BE2C (cell line): ENCODE measurements at regions not wholly inside any gene's neighbourhood (a gene's known extent, or its start where the extent isn't known, plus 50 kb on each side); places are given as distances from the start of the nearest gene placed in this dataset.

Source experiments
- DNase-seq: peaks from one replicate; pipeline ENCODE4 v3.0.0-alpha.2; 2020
- H3K27me3 ChIP-seq: fragments of 250-450 bp; sonication (Bioruptor Pico); 2 replicates; pipeline ENCODE4 v1.5.1; 2020; ENCODE audit warnings: mild to moderate bottlenecking
- H3K36me3 ChIP-seq: fragments of 250-450 bp; sonication (Bioruptor Pico); 2 replicates; pipeline ENCODE4 v1.5.1; 2020; ENCODE audit warnings: mild to moderate bottlenecking
- H3K4me1 ChIP-seq: fragments of 250-450 bp; sonication (Bioruptor Pico); 2 replicates; pipeline ENCODE4 v1.5.1; 2020
- H3K4me3 ChIP-seq: 2 replicates; pipeline ENCODE4 v1.5.1; 2011; ENCODE audit warnings: low read depth, low read length
- H3K9me3 ChIP-seq: fragments of 250-450 bp; sonication (Bioruptor Pico); 2 replicates; pipeline ENCODE4 v1.5.1; 2020
- TF ChIP-seq, protein P1 (sequence below): IDR thresholded peaks from 2 replicates; pipeline ENCODE4 v1.5.1; 2012; ENCODE audit warnings: mild to moderate bottlenecking, low read depth, low read length

GRCh38 chr2:74740395-74740740, 86.3 kb downstream of the SEMA4F start:
- TF ChIP-seq, protein P1, sequence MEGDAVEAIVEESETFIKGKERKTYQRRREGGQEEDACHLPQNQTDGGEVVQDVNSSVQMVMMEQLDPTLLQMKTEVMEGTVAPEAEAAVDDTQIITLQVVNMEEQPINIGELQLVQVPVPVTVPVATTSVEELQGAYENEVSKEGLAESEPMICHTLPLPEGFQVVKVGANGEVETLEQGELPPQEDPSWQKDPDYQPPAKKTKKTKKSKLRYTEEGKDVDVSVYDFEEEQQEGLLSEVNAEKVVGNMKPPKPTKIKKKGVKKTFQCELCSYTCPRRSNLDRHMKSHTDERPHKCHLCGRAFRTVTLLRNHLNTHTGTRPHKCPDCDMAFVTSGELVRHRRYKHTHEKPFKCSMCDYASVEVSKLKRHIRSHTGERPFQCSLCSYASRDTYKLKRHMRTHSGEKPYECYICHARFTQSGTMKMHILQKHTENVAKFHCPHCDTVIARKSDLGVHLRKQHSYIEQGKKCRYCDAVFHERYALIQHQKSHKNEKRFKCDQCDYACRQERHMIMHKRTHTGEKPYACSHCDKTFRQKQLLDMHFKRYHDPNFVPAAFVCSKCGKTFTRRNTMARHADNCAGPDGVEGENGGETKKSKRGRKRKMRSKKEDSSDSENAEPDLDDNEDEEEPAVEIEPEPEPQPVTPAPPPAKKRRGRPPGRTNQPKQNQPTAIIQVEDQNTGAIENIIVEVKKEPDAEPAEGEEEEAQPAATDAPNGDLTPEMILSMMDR = no peak
- Histone ChIP-seq H3K4me3 (no peak overlapping the region), H3K4me1 (peaks cover 12% of the 10 kb centered on the region)

DNA sequence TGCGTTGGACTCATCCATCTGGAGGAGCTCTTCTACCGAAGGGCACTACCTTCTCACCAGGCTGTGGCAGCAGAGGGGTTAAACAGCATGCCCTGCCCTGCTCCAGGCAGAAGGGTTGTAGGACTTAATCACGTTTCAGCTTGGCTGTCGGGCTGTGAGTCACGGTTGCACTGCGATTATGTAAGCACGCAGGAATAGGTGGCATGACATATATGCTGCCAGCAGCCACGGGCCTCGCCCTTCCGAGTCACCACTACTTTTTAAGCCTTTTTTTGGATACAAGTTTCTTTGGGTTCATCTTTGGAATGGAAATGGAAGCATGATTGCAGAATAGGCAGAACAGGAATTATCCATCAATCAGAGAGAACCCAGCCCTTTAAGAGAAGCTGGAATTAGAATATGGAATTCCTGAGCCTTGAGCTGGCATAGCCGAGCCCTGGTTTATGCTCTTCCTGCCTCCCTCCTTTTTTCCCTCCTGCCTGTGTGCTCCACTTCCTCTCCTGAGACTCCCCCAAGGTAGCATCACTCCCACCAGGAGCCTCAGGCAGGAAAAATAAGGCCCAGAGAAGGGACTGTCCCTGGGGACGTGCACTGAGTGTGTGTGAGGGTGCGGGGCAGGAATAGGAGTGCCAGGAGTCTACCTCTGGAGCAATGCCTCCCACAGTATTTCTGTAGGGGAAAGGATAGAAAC, 86.8 kb downstream of the SEMA4F start:
- Histone ChIP-seq H3K4me1 (peaks cover 12% of the 10 kb centered on the region), H3K4me3 (no peak overlapping the region), H3K36me3 (no peaks in the 10 kb centered on the region), H3K27me3 (no peaks in the 10 kb centered on the region), H3K9me3 (no peaks in the 10 kb centered on the region)
- TF ChIP-seq, protein P1 = no peak
- DNase-seq = peak; percentile 50

More at GRCh38 chr2:74740395-74740740, 86.3 kb downstream of the SEMA4F start:
- H3K9me3 ChIP-seq = no peaks in the 10 kb centered on the region
- no peaks in the 10 kb centered on the region for H3K36me3 ChIP-seq
- no peak for DNase-seq
- no peaks in the 10 kb centered on the region for H3K27me3 ChIP-seq

DNA sequence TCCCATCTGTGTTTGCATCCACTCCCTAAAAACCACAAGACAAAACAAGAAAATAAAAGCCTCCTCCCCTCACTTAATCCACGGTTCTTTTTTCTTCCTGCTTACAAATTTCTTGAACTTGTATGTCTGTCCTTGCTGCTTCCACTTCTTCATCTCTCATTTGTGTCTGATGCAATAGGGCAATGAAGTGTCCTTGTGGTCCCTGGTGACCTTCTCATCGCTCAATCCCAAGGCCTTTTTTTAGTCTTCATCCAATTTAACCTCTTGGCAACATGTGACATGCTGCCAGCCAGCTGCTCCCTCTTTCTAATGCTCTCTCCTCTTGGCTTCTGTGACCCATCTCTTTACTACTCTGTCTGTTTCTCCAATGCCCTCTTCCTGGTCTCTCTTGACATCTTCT, 87.6 kb downstream of the SEMA4F start:
- no peaks in the 10 kb centered on the region for H3K27me3 ChIP-seq
- TF ChIP-seq, protein P1 = no peak
- DNase-seq = no peak
- H3K36me3 ChIP-seq = no peaks in the 10 kb centered on the region
- no peak overlapping the region for H3K4me3 ChIP-seq
- H3K9me3 ChIP-seq = no peaks in the 10 kb centered on the region
- H3K4me1 ChIP-seq = peaks cover 12% of the 10 kb centered on the region

- Histone ChIP-seq H3K4me3 (no peak overlapping the region), H3K36me3 (no peaks in the 10 kb centered on the region), H3K4me1 (peaks cover 12% of the 10 kb centered on the region), H3K27me3 (no peaks in the 10 kb centered on the region), H3K9me3 (no peaks in the 10 kb centered on the region)
- TF ChIP-seq, protein P1 = no peak
- no peak for DNase-seq
Measured at GRCh38 chr2:74742471-74742870, 88.4 kb downstream of the SEMA4F start.

DNA sequence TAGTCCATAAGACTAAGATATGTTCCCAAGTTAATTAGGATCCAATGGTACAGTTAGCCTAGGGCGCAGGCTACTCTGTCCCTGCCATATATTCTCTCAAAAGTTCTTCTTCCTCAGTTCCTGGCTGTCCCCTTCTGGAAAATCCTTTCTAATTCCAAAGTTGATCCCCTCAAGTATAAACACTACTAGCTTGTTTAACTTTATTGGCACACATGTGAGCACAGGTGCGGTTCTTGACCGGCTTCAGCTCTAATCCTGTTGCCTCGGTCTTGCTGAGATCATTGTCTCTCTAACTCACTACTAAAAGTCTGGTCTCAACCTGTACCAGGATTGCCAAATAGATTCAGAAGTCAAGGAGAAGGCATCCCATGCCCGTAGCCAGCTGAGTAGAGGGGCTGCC, 89.0 kb downstream of the SEMA4F start:
- H3K4me1 ChIP-seq = peaks cover 12% of the 10 kb centered on the region
- no peaks in the 10 kb centered on the region for H3K27me3 ChIP-seq
- H3K4me3 ChIP-seq = no peak overlapping the region
- H3K9me3 ChIP-seq = no peaks in the 10 kb centered on the region
- TF ChIP-seq, protein P1 = no peak
- no peaks in the 10 kb centered on the region for H3K36me3 ChIP-seq
- DNase-seq = no peak

- DNase-seq = no peak
- TF ChIP-seq, protein P1 = no peak
- Histone ChIP-seq H3K4me3 (no peak overlapping the region), H3K27me3 (no peaks in the 10 kb centered on the region), H3K9me3 (no peaks in the 10 kb centered on the region), H3K4me1 (peaks cover 12% of the 10 kb centered on the region), H3K36me3 (no peaks in the 10 kb centered on the region)
Measured at GRCh38 chr2:74743778-74744177, 89.7 kb downstream of the SEMA4F start.
